MM.1S (cell line): ENCODE measurements at regions not wholly inside any gene's neighbourhood (a gene's known extent, or its start where the extent isn't known, plus 50 kb on each side); places are given as distances from the start of the nearest gene placed in this dataset.

Source experiments
- DNase-seq: peaks from one replicate; pipeline ENCODE4 v3.0.0-alpha.2; 2015
- H2AFZ ChIP-seq: fragments of 300-600 bp; sonication (generic); 2 replicates; pipeline ENCODE4 v1.6.0; 2016; ENCODE audit warnings: antibody characterized with exemption, low read length
- H3F3A ChIP-seq: fragments of 300-600 bp; sonication (generic); 2 replicates; pipeline ENCODE4 v1.6.1; 2016; ENCODE audit warnings: mild to moderate bottlenecking, antibody characterized with exemption, low read length, moderate library complexity, mixed read lengths; ENCODE audit not compliant: insufficient read depth
- H3K27ac ChIP-seq: fragments of 300-600 bp; sonication (generic); 2 replicates; pipeline ENCODE4 v1.5.1; 2016; ENCODE audit warnings: mild to moderate bottlenecking, low read length
- H3K27me3 ChIP-seq: fragments of 300-600 bp; sonication (generic); replicated peaks from 2 replicates; pipeline ENCODE4 v1.6.0; 2016; ENCODE audit warnings: low read length; ENCODE audit not compliant: insufficient read depth
- H3K36me3 ChIP-seq: fragments of 300-600 bp; sonication (generic); replicated peaks from 2 replicates; pipeline ENCODE4 v1.6.1; 2016; ENCODE audit warnings: mild to moderate bottlenecking, low read length, mixed read lengths; ENCODE audit not compliant: insufficient read depth
- H3K4me1 ChIP-seq: fragments of 300-600 bp; sonication (generic); 2 replicates; pipeline ENCODE4 v1.6.1; 2016; ENCODE audit warnings: low read length, mixed read lengths
- H3K4me2 ChIP-seq: fragments of 300-600 bp; sonication (generic); 2 replicates; pipeline ENCODE4 v1.6.0; 2016; ENCODE audit warnings: low read depth, low read length
- H3K4me3 ChIP-seq: fragments of 300-600 bp; sonication (generic); 2 replicates; pipeline ENCODE4 v1.5.1; 2016; ENCODE audit warnings: low read length, mixed read lengths
- H3K79me2 ChIP-seq: fragments of 300-600 bp; sonication (generic); 2 replicates; pipeline ENCODE4 v1.6.1; 2016; ENCODE audit warnings: mixed run types, low read length, mixed read lengths
- H3K9ac ChIP-seq: fragments of 300-600 bp; sonication (generic); 2 replicates; pipeline ENCODE4 v1.6.1; 2016; ENCODE audit warnings: low read length, mixed read lengths
- H3K9me2 ChIP-seq: fragments of 300-600 bp; sonication (generic); replicated peaks from 2 replicates; pipeline ENCODE4 v1.6.1; 2016; ENCODE audit warnings: mild to moderate bottlenecking, low read length, mixed read lengths; ENCODE audit not compliant: insufficient read depth
- H3K9me3 ChIP-seq: fragments of 300-600 bp; sonication (generic); replicated peaks from 2 replicates; pipeline ENCODE4 v1.6.1; 2016; ENCODE audit warnings: mild to moderate bottlenecking, low read length, mixed read lengths; ENCODE audit not compliant: insufficient read depth
- H4K20me1 ChIP-seq: fragments of 300-600 bp; sonication (generic); 2 replicates; pipeline ENCODE4 v1.6.1; 2016; ENCODE audit warnings: mild to moderate bottlenecking, low read length, moderate library complexity, mixed read lengths; ENCODE audit not compliant: insufficient read depth
- CTCF ChIP-seq: fragments of 300-600 bp; sonication (generic); IDR thresholded peaks from 2 replicates; pipeline ENCODE4 v1.5.1; 2016; ENCODE audit warnings: antibody characterized with exemption, low read length, mixed read lengths
- EZH2 ChIP-seq: fragments of 300-600 bp; sonication (generic); optimal IDR thresholded peaks from 2 replicates; pipeline ENCODE3; 2017; ENCODE audit warnings: low read depth, mild to moderate bottlenecking, antibody characterized with exemption, low read length, mixed read lengths
- EZH2phosphoT487 ChIP-seq: fragments of 300-600 bp; sonication (generic); IDR thresholded peaks from 2 replicates; pipeline ENCODE4 v1.6.1; 2018; ENCODE audit warnings: antibody characterized with exemption, low read length

- Histone ChIP-seq H3K4me2 (no peak overlapping the region), H3K4me3 (no peak overlapping the region), H3K79me2 (no peaks in the 10 kb centered on the region), H3K9me3 (no peaks in the 10 kb centered on the region), H3K27ac (no peak overlapping the region), H3K36me3 (no peaks in the 10 kb centered on the region), H3K4me1 (no peaks in the 10 kb centered on the region), H3F3A (no peaks in the 10 kb centered on the region), H3K27me3 (no peaks in the 10 kb centered on the region), H4K20me1 (no peaks in the 10 kb centered on the region), H3K9ac (no peak overlapping the region), H2AFZ (no peak overlapping the region), H3K9me2 (no peaks in the 10 kb centered on the region)
- DNase-seq, result no peak
- TF ChIP-seq EZH2 (no peak), CTCF (no peak), EZH2phosphoT487 (no peak)
Observed at GRCh38 chr17:13154930-13155329, 137.1 kb upstream of the ELAC2 start.

DNA sequence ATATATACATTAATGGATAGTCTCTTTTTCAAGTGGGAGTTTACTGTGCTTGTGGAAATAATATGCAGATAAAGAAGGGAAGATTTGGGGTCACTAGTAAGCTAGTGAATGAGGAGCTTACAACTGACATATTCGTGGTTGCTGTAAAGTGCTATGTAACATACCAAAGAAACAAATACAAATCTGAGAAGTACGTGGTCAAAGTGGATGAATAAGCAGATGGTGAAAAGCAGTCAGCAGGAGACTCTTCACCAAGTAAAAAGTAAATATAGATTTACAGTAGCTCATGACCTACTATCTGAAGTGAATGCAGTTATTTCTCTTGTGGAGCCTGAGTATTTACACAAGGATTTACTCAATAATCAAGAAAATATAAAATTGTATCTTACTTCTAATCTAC, 136.6 kb upstream of the ELAC2 start:
- Histone ChIP-seq H3K27me3 (no peaks in the 10 kb centered on the region), H3K79me2 (no peaks in the 10 kb centered on the region), H3K36me3 (no peaks in the 10 kb centered on the region), H3K4me1 (no peaks in the 10 kb centered on the region), H3F3A (no peaks in the 10 kb centered on the region), H4K20me1 (no peaks in the 10 kb centered on the region), H3K4me2 (no peak overlapping the region), H3K9me3 (no peaks in the 10 kb centered on the region), H3K4me3 (no peak overlapping the region), H3K9me2 (no peaks in the 10 kb centered on the region), H2AFZ (no peak overlapping the region), H3K27ac (no peak overlapping the region), H3K9ac (no peak overlapping the region)
- TF ChIP-seq EZH2phosphoT487, result no peak
- no peak for TF ChIP-seq CTCF
- no peak for TF ChIP-seq EZH2
- DNase-seq, result no peak

DNA sequence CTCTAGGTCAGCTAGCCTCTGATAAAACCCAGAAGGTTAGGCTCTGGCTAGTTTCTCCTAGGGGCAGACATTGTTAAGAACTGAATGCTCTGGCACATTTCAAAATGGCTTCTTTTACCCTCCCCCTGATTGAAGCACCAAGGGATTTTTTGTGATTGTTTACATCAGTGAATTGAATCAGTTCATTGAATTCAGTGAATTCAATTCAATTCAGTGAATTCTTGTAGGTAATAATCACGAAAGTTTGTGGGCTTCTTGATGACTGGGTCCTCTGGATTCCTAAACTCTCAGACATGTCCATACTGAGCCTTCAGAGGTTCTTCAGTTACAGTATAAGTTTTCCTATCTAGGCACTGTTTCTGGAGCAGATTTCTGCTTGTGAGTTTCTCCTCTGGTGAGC, 135.2 kb upstream of the ELAC2 start:
- Histone ChIP-seq H2AFZ (no peak overlapping the region), H3K27me3 (no peaks in the 10 kb centered on the region), H3K36me3 (no peaks in the 10 kb centered on the region), H4K20me1 (no peaks in the 10 kb centered on the region), H3K9me3 (no peaks in the 10 kb centered on the region), H3K4me2 (no peak overlapping the region), H3K4me1 (no peaks in the 10 kb centered on the region), H3K27ac (no peak overlapping the region), H3K4me3 (no peak overlapping the region), H3F3A (no peaks in the 10 kb centered on the region), H3K9me2 (no peaks in the 10 kb centered on the region), H3K79me2 (no peaks in the 10 kb centered on the region), H3K9ac (no peak overlapping the region)
- DNase-seq, result no peak
- TF ChIP-seq EZH2phosphoT487, result no peak
- no peak for TF ChIP-seq EZH2
- no peak for TF ChIP-seq CTCF
